HG03342 (cell line): ENCODE measurements at regions not wholly inside any gene's neighbourhood (a gene's known extent, or its start where the extent isn't known, plus 50 kb on each side); places are given as distances from the start of the nearest gene placed in this dataset.
"Not testable (repeated sequence)": the region's sequence is repeated elsewhere in the genome, so short reads cannot be mapped to it uniquely, and the experiment has no call there.

Source experiments
- ATAC-seq: cut with Tn5 transposase; IDR thresholded peaks from one replicate; pipeline ENCODE4 v1.9.1; 2021; ENCODE audit warnings: mild to moderate bottlenecking, moderate library complexity; ENCODE audit not compliant: unreplicated experiment

DNA sequence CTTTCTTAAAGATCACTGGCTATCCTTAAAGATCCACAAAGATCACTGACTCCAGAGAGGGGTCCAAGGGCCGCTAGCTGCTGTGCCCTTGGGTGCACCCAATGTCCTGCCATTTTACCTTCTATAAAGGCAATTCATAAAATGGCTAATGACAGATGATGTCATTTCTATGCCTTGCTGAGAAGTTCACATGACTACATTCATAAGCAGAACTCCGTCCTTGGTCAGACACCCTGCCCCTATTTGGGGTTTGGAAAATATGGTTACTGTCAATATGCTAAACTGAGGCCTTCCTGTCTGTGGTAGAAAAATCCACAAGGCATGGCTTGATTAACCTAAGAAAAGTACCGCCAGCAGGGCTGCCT lies 60.9 kb upstream of the BMAL1 start:
- ATAC-seq: no peak

DNA sequence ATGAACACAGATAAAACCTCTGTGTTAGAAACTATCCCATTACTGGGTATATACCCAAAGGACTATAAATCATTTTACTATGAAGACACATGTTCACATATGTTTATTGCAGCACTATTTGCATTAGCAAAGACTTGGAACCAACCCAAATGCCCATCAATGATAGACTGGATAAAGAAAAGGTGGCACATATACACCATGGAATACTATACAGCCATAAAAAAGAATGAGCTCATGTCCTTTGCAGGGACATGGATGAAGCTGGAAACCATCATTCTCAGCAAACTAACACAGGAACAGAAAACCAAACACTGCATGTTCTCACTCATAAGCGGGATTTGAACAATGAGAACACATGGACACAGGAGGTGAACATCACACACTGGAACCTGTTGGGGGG lies 58.9 kb upstream of the BMAL1 start:
- ATAC-seq: not testable (repeated sequence)

DNA sequence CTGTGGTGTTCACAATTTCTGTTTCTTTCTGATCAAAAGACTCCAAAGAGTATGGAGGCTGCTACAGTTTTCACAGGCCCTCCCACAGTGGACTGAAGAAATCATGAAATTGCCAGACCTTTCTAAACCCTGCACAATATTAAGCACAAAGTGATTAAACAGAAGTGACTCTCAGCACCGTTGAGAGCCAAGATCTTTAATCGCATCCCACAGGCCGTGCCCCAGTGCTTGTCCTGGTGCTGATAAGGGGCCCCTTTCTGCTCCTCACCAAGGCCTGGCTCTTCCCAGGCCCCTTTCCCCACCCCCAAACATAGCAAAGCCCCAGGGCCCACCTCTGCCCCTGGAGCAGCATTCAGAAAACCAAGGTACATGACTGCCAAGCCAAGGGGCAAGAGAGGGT lies 57.4 kb upstream of the BMAL1 start:
- ATAC-seq: no peak

DNA sequence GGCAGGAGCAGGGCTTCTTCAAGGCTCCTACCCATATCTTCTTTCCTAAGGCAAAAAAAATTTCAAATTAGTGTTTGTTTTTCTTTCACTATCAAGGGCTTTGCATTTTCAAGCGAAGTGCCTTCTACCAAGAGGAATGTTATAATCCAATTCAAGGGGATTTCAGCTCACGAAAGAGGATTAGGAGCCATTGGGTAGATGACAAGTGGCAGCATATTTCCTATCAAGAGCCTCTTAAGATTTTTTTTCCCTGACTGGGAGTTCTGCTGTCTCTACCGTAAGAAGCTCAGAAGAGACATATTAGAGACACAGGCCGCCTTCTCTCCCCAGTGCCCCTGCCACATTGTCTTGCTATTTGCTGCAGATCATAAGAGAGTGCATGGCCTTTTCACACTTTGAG lies 55.9 kb upstream of the BMAL1 start:
- ATAC-seq: no peak

DNA sequence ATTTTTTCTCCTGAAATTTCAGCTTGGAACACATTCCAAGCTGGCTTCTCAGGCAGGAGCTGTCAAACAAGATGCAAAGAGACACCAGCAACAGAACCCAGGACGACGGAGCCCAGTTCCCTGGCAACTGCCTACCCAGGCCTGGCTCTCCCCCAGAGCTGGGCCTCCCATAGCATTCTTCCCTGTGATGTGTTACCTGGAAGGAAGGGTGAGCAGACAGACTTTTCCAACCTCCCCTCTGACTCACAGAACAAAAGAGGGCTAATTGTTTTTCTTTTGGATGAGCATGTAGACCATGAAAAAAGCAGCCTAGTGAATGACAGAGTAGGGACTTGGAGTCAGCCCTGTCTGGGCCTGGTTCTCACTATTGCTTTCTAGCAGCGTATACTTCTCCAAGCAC lies 55.3 kb upstream of the BMAL1 start:
- no peak for ATAC-seq

DNA sequence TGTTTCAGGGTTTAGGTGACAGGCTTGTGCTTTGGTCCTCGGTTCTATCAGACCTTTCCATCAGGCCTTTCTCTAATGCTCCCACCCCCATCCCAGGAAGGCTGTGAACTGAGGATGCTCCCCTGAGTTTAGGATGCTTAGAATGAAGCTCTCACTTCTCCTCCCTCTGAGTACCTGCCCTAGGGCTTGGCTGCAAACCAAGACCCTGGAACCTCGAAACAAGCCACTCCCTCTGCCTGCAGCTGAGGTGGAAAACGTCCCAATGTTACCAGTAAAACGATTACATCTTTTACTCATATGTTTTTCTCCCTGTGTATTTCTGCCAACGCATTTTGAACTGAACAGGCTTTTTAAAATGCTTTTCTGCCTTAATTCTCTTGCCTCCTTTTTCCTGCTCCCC lies 54.5 kb upstream of the BMAL1 start:
- no peak for ATAC-seq

DNA sequence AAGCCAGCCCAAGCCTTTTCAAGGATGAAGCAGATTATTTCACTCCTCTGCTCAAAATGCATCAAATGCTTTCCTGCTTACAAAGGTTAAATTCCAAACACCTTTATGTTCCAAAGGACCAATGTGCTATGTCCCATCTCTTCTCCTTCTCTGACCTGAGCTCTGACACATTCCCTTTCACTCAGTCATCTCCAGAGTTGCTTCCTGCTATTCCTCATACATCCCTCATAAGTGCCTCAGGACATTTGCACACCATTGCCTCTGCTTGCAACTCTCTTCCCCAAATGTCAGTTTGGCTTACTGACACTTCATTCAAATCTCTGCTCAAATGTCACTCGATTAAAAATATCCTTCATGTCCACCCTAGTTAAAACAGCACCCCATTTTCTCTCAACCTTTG lies 53.3 kb upstream of the BMAL1 start:
- ATAC-seq: no peak

DNA sequence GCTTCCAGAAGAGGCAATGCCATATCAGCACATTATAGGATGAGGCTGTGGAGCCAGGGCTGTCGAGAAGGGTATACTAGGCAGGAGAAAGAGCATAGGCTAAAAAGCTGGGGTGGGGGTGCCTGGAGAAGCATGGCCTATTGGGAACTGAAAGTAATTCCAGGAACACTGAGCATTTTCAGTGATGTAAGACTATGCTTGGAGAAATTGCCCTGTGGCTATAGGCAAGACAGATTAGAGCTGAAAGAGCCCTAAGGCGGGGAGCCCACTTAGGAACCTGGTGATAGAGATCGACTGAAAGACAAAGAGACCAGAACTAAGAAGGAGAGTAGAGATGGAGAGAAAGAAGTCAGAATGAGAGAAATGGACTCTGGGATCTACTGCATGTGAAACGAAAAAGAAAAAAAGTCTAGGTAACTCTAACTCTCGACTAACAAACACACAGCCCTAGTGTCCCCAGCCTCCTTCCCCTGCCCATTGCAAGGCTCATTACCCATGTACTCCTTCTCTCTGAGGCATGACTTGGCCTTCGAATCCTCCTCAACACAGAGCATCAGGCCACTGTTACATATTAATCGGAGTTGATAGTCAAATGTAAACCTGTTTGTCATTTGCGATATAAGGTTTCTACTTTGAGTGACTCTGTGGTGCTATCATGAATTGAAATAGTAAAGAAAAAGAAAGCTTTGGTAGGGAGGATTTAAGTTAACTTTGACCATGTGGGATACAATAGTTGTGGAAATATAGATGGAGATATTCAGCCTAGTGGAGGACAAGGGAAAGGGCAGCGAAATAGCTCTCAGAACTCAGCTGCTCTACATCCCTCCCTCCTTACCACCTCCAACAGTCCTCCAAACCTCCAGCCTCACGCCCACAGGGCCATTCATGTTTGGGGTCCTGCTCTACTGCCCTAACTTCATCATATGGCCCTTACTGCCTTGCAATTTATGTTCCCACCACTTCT lies 52.3 kb upstream of the BMAL1 start:
- no peak for ATAC-seq

DNA sequence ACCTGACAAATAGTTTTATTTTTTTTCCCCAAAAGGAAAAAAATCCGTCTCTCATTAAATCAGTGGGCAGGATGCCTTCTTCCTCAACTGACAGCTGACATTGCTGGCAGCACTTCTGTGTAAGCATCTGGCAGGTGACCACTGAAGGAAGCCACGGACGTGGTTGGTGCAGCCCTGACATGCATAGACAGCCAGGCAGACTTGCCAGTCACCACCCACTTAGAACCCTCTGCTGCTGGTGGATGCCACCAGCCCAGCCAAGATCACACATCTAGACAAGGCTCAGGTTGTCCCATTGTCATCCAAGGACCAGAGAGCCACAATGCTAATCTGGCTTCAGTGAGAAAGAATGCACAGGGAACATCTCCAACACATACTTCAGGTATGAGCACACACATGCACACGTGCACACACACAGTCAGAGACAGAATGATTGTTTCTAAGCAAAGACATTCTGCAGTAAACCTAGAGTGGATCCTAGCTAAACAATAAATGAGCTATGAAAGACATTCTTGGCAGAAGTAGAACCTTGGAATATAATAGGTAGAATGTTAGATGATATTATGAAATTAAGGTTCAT lies 49.8 kb upstream of the BMAL1 start:
- ATAC-seq: no peak
